ENCODE measurements at regions not wholly inside any gene's neighbourhood (a gene's known extent, or its start where the extent isn't known, plus 50 kb on each side); places are given as distances from the start of the nearest gene placed in this dataset.

DNA sequence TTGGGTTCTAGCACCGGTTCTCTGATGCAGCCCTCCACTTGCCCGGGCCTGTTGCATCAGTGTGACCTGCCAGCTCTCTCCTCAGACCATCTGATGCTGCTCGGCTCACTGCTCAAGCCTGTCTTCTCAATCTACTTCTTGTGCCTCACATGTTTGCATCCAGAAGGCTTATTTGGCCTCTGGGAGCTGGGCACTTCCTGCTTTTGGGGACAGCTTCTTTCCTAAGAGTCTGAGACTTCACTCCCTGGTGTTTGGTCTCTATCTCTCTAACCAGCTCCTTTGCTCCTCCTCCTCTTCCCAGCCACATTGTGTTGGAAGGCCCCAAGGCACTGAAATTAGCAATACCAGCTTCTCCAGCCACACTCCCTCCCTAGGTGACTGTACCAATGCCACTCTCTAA lies 212.8 kb downstream of the CDCA7 start:
- TF ChIP-seq, protein P1, sequence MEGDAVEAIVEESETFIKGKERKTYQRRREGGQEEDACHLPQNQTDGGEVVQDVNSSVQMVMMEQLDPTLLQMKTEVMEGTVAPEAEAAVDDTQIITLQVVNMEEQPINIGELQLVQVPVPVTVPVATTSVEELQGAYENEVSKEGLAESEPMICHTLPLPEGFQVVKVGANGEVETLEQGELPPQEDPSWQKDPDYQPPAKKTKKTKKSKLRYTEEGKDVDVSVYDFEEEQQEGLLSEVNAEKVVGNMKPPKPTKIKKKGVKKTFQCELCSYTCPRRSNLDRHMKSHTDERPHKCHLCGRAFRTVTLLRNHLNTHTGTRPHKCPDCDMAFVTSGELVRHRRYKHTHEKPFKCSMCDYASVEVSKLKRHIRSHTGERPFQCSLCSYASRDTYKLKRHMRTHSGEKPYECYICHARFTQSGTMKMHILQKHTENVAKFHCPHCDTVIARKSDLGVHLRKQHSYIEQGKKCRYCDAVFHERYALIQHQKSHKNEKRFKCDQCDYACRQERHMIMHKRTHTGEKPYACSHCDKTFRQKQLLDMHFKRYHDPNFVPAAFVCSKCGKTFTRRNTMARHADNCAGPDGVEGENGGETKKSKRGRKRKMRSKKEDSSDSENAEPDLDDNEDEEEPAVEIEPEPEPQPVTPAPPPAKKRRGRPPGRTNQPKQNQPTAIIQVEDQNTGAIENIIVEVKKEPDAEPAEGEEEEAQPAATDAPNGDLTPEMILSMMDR (IDR thresholded peaks at IDR 0.05): no peak
- no peak for TF ChIP-seq EP300 (IDR thresholded peaks at IDR 0.05)

Measured in ovary (tissue), 3 donors.